ENCODE measurements at regions not wholly inside any gene's neighbourhood (a gene's known extent, or its start where the extent isn't known, plus 50 kb on each side); places are given as distances from the start of the nearest gene placed in this dataset.

- BruUV-seq (replicated peaks): no TSS peak
- ATAC-seq (no peak), DNase-seq (no peak)
- no peak overlapping the region for H3K4me2 ChIP-seq (ENCODE audit: low read length)
- peaks cover 37% of the 10 kb centered on the region for H3K4me1 ChIP-seq (ENCODE audit: insufficient read depth, low read length)
- intact Hi-C loops (cut with micrococcal nuclease): no loop called here
- H3F3A ChIP-seq (ENCODE audit: low read length, unreplicated experiment): no peaks in the 10 kb centered on the region
- no peaks in the 10 kb centered on the region for H4K20me1 ChIP-seq (ENCODE audit: low read length)
- CTCF ChIA-PET: no interaction called here
- H3K9me3 ChIP-seq (ENCODE audit: low read length): no peaks in the 10 kb centered on the region
- H3K27ac ChIP-seq (ENCODE audit: low read length): no peak overlapping the region
- no peaks in the 10 kb centered on the region for H3K27me3 ChIP-seq (ENCODE audit: low read length)
- POLR2A ChIA-PET (ENCODE audit: unreplicated experiment): no interaction called here
- no peak overlapping the region for H2AFZ ChIP-seq (ENCODE audit: low read length)
- H3K36me3 ChIP-seq (ENCODE audit: low read depth, low read length): no peaks in the 10 kb centered on the region
- H3K9ac ChIP-seq (ENCODE audit: low read length): no peak overlapping the region
- H3K79me2 ChIP-seq (ENCODE audit: low read length): no peaks in the 10 kb centered on the region
- TF ChIP-seq CTCF (conservative IDR thresholded peaks at IDR 0.05; ENCODE audit: low read depth, low read length): no peak
- TF ChIP-seq EZH2phosphoT487 (IDR thresholded peaks at IDR 0.05; ENCODE audit: borderline replicate concordance, low read length): no peak
- no peak for TF ChIP-seq EZH2 (IDR thresholded peaks at IDR 0.05; ENCODE audit: low read length, unreplicated experiment)
- no peaks in the 10 kb centered on the region for H3K9me2 ChIP-seq (replicated peaks; ENCODE audit: low read length)
- H3K4me3 ChIP-seq (ENCODE audit: low read length): no peak overlapping the region
These were observed 76.2 kb upstream of the YWHAQ start for GRCh38 chr2:9707008-9707407.

GRCh38 chr2:9707611-9708160 lies 76.9 kb upstream of the YWHAQ start:
- no peak overlapping the region for H2AFZ ChIP-seq (ENCODE audit: low read length)
- H3K27me3 ChIP-seq (ENCODE audit: low read length): no peaks in the 10 kb centered on the region
- TF ChIP-seq EZH2phosphoT487 (IDR thresholded peaks at IDR 0.05; ENCODE audit: borderline replicate concordance, low read length) (no peak), EZH2 (IDR thresholded peaks at IDR 0.05; ENCODE audit: low read length, unreplicated experiment) (no peak), CTCF (conservative IDR thresholded peaks at IDR 0.05; ENCODE audit: low read depth, low read length) (no peak)
- POLR2A ChIA-PET (ENCODE audit: unreplicated experiment): no interaction called here
- BruUV-seq (replicated peaks): no TSS peak
- H3K9ac ChIP-seq (ENCODE audit: low read length): no peak overlapping the region
- H3K9me2 ChIP-seq (replicated peaks; ENCODE audit: low read length): no peaks in the 10 kb centered on the region
- H4K20me1 ChIP-seq (ENCODE audit: low read length): no peaks in the 10 kb centered on the region
- no peak overlapping the region for H3K4me2 ChIP-seq (ENCODE audit: low read length)
- H3K27ac ChIP-seq (ENCODE audit: low read length): no peak overlapping the region
- H3F3A ChIP-seq (ENCODE audit: low read length, unreplicated experiment): no peaks in the 10 kb centered on the region
- intact Hi-C loops (cut with micrococcal nuclease): no loop called here
- no peaks in the 10 kb centered on the region for H3K36me3 ChIP-seq (ENCODE audit: low read depth, low read length)
- H3K4me3 ChIP-seq (ENCODE audit: low read length): no peak overlapping the region
- no peaks in the 10 kb centered on the region for H3K9me3 ChIP-seq (ENCODE audit: low read length)
- CTCF ChIA-PET: no interaction called here
- peaks cover 30% of the 10 kb centered on the region for H3K4me1 ChIP-seq (ENCODE audit: insufficient read depth, low read length)
- no peak for ATAC-seq
- no peak for DNase-seq
- H3K79me2 ChIP-seq (ENCODE audit: low read length): no peaks in the 10 kb centered on the region

GRCh38 chr2:9708683-9709538 lies 78.1 kb upstream of the YWHAQ start:
- no peak overlapping the region for H3K27ac ChIP-seq (ENCODE audit: low read length)
- no peak overlapping the region for H2AFZ ChIP-seq (ENCODE audit: low read length)
- CTCF ChIA-PET: no interaction called here
- no peaks in the 10 kb centered on the region for H3K36me3 ChIP-seq (ENCODE audit: low read depth, low read length)
- intact Hi-C loops (cut with micrococcal nuclease): no loop called here
- H3K4me2 ChIP-seq (ENCODE audit: low read length): no peak overlapping the region
- H4K20me1 ChIP-seq (ENCODE audit: low read length): no peaks in the 10 kb centered on the region
- no peak for ATAC-seq
- no peaks in the 10 kb centered on the region for H3K9me2 ChIP-seq (replicated peaks; ENCODE audit: low read length)
- TF ChIP-seq CTCF (conservative IDR thresholded peaks at IDR 0.05; ENCODE audit: low read depth, low read length) (no peak), EZH2phosphoT487 (IDR thresholded peaks at IDR 0.05; ENCODE audit: borderline replicate concordance, low read length) (no peak), EZH2 (IDR thresholded peaks at IDR 0.05; ENCODE audit: low read length, unreplicated experiment) (no peak)
- H3K9ac ChIP-seq (ENCODE audit: low read length): no peak overlapping the region
- no peaks in the 10 kb centered on the region for H3K27me3 ChIP-seq (ENCODE audit: low read length)
- no TSS peak for BruUV-seq (replicated peaks)
- peaks cover 20% of the 10 kb centered on the region for H3K4me1 ChIP-seq (ENCODE audit: insufficient read depth, low read length)
- POLR2A ChIA-PET (ENCODE audit: unreplicated experiment): no interaction called here
- H3K79me2 ChIP-seq (ENCODE audit: low read length): no peaks in the 10 kb centered on the region
- no peaks in the 10 kb centered on the region for H3F3A ChIP-seq (ENCODE audit: low read length, unreplicated experiment)
- DNase-seq: no peak
- no peak overlapping the region for H3K4me3 ChIP-seq (ENCODE audit: low read length)
- no peaks in the 10 kb centered on the region for H3K9me3 ChIP-seq (ENCODE audit: low read length)
